GM19035 (cell line): ENCODE measurements at regions not wholly inside any gene's neighbourhood (a gene's known extent, or its start where the extent isn't known, plus 50 kb on each side); places are given as distances from the start of the nearest gene placed in this dataset.

Source experiments
- ATAC-seq: cut with Tn5 transposase; IDR thresholded peaks from one replicate; pipeline ENCODE4 v1.9.1; 2021; ENCODE audit not compliant: unreplicated experiment

DNA sequence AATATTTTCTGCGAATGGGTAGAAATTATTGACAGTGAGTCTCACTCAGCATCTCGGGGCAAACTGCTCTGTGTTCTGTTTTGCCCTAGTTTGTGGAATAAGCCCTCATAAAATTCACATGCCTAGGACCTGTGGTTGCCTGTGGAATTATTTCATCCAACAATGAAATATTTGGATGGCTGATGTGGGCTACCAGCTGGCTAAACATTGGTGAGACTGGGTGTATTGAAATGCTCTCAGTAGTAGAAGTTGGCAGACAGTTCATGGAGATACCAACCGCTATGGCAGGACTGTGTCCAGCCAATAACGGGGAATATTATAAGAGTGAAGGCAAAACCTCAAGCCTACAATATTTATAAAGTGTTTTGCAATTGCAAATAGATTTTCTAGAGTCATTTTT lies 344.1 kb upstream of the RPS23 start:
- no peak for ATAC-seq

DNA sequence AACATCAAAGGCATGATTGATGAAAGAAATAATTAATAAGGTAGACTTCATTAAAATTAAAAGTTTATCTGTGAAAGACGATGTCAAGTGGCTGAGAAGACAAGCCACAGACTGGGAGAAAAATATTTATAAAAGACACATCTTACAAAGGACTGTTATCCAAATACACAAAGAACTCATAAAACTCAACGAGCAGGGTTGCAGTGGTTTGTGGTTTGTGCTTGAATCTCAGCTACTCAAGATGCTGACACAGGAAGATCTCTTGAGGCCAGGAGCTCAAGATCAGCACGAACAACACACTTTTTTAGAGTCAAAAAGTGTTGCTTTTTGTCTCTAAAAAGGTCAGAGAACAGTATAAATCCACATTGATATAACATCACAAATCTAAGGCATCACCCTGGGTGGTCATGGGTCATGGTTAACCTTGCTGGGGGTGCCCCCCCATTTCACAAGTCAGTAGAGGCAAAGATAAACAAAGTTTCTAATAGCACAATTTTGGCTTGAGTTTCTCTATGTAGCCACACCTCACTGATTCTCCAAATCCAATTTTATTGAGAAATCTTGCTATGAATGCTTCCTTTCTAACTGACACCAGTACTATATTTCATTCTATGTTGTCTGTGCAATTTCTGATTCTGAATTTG lies 342.9 kb upstream of the RPS23 start:
- ATAC-seq: no peak

DNA sequence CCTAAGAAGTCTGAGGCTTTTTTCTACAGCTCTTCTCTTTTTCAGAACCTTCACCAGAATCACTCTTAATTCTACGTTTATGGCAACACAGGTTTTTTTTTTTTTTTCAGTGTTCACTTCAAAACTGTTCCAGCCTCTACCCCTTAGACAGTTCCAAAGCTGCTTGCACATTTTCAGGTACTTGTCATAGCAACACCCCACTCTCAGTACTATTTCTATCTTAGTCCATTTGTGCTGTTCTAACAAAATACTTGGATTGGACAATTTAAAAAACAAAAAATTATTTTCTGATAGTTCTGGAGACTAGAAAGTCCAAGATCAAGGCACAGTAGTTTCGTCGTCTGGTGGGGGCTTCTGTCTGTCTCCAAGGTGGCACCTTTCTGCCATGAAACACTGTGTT lies 340.9 kb upstream of the RPS23 start:
- ATAC-seq: no peak

DNA sequence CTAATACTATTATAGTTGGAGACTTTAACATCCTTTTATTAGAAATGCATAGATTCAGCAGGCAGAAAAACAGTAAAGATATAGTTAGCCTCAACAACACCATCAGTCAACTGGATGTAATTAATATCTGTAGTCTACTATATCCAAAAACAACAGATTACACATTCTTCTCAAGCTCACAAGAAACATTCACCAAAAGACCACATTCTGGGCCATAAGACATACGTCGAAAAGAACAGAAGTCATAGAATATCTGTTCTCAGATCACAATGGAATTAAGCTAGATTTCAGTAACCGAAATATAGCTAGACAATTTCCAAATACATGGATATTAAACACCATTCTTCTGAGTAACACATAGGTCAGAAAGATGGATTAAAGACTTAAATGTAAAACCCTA lies 336.6 kb upstream of the RPS23 start:
- no peak for ATAC-seq

DNA sequence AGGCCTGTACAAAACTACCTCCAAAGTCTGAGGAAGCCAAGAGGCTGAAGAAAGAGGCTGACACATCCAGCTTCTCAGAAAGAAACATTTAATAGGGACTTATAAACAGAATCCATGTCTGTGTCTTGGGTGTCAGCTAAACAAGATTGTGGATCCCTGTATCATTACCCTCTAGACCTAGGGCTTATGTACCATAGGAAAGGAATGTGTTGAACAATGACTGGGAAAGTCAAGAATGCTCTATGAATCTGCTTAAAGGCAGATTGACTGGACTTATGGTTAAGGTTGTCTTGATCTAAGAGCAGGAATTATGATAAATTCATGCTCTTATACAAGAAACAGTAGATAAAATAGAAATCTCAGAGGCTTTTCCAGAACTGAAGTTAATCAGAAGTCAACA lies 335.7 kb upstream of the RPS23 start:
- no peak for ATAC-seq

DNA sequence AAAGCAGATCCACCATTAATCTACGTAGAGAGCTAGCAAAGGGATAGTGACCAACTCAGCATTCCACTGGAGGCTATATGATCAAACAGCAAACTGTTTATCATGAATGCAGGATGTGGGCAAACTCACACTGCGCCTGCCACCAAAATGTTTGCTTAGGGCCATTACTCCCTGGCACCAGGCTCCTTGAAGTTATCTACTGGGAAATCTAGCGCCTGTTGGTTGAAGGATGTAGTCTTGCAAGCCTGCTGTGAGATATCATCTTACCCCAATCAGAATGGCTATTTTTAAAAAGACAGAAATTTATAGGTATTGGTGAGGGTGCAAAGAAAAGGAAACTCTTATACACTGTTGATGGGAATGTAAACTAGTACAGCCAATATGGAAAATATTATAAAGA lies 332.5 kb upstream of the RPS23 start:
- no peak for ATAC-seq

DNA sequence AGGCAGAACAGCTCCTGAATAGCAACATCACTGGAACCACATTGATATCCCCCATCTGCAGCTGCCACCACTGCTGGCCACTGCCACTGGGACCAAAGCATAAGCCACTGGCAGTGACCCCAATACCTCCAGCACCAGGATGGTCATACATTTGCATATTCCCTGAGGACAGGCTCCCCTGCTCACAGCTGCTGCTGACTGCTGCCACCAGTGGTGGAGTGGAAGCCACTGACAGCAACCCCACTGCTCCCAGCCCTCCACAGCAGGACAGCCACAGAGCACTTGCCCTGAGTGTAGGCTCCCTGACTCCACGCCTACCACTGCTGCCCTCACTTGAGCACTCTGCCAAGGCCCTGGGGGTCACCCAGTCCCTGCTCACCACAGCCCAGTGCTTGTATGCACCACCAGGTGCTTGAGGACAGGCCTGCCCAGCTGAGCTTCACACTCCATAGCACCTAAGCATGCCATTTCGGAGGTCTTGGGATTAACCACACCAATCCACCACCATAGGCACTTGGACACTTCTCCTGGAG lies 327.4 kb upstream of the RPS23 start:
- ATAC-seq: no peak

DNA sequence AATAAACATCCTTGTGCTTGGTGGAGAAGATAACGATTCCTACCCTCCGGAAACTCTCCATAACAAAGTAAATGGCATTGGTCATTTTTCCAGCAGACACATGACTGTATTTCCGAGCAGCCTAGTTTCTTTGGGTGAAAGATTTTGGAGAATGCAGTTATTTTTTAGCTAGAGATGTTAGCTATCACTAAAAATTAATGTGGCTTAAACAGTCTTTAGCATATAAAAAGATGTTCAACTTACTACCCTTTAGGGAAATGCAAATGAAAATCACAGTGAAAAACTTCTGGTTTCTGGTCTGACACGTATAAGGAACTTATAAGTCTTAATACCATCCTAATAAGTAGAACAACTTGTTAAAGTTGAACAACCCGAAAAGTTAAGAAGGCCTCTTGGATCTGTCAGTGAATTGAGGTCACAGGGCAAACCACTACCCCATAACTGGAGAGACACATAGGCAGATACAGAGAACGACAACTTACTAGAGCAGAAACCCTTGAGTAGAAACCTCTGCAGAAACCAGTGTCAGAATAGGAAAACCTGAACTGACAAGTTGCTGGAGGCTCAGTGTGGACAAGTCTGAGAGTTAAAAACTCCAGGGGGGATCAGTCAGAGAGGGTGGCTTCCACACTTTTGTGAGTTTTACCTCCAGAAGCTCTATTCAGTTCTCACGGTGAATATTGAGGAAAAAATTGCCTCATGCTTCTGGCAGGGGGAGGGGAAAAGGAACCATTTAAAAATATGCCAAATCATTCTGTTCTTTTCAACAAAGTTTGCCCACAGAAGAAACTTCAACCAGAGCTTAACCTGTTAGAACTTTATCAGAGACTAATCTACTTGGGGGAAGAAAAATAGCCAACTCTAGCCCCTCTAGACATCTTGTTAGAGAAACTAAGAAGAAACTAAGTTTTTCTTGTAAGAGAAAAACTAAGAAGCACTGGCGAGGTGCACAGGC lies 325.2 kb upstream of the RPS23 start:
- ATAC-seq: no peak

DNA sequence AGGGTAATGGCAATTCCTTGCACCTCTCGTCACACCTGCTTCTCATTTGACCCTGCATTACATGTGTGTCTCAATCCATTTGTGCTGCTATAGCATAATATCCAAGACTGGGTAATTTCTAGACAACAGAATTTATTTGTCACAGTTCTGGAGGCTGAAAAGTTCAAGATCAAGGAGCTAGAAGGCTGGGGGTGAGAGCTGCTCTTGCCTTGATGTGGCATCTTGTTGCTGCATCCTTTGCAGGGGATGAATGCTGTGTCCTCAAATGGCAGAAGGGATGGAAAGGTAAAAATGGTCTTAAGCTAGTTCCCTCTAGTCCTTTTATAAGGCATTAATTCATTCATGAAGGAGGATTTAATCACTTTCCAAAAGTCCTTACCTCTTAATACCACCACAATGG lies 323.7 kb upstream of the RPS23 start:
- ATAC-seq: no peak

DNA sequence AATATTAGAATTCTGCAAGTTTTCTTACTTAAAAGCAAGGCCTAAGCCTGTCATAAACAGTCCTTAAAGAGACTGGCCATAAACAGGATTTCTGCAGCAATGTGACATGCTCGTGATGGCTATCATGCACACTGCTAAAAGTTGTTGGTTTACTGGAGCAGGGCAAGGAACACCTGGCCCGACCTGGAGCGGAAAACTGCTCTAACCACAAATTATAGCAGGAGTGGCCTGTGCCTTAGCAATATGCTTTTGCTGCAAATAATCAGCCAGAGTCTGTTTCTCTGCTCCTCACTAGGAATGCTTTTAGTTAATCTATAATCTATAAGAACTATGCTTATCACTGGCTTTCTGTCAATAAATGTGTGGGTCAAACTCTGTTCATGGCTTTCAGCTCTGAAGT lies 322.9 kb upstream of the RPS23 start:
- ATAC-seq: no peak

DNA sequence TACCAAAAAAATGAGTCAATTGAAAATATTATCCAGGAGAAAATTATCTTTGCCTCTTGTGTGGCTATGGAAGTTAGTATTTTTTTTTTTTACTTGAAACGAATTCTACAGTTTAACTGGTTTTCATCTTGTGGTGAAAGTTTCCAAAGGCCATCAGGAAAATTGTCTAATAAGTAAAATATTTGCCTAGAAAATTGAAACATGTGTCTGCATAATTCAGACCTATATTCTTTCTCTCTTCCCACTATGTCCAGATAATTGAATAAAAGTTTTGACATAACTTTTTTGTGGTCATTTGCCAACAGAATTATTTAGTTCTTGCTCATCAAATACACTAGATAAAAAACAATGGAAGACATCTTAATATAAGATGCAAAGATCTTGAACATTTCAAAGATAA lies 321.5 kb upstream of the RPS23 start:
- no peak for ATAC-seq

DNA sequence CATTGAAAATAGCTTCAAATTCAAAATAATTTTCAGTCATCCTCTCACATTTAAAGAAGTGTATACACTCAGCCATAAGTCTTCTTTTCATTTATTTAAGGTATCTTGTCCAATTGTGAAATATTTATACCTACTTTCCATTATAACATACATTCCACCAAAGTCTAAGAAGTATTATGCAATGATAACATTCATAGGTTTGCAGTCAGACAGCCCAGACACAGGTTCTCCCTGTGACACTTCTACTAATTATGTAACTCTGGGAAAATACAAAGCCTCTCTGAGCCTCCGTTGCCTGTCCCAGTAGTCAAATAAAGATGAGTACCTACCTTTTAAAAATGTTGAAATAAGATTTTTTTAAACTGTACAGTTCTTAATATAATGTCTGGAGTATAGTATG lies 320.9 kb upstream of the RPS23 start:
- ATAC-seq: no peak

DNA sequence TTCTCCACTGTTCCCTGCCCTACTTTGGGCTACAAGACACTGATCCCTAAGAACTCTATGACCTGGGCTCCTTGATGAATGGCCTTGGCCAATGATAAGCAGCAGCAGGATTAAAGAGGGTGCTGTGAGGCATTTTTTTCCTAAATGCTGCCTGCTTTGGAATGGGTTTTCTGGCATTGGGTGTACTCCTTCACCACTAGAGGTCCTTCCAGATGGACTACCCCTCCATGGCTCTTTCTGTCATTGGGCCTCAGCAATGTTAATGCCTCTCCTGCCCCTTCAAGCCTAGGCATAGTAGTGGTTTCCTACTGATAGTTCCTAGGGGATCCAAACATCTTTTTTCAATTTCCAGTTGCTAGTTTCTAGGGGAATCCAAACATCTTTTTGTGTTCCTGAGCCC lies 319.3 kb upstream of the RPS23 start:
- no peak for ATAC-seq

DNA sequence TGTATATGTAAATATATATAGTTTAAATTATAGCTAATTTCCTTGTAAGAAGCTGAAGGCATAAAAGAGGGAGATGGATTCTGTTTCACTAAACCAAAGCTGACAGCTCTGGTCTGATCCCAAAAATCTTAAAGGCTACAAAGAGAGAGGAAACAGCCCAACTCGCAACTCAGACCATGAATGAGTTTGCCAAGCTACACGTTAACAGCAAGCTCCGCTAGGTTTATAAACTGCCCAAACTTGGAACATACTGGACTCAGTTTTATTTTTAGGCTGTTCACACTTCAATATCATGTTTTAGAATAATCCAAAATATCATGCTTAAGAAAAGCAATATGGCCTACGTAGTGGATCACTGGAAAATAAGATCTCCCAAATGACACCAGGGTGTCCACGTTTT lies 318.3 kb upstream of the RPS23 start:
- ATAC-seq: no peak

DNA sequence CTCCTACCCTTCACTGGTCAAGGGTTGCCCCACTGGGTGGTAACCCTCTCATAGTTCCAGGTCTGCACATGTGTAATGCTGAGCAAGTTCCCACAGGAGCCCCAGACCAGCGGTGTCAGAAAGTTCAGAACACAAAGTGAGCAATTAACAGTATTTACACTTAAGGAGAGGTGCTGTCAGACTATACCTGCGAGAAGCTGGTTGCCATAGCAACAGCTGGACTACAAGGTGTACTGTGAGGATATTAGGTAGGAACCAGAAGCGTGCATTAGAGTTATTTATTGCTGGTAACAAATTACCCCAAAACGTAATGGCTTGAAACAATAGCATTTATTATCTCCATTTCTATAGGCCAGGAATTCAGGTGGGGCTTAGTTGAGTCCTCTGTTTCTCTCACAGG lies 317.0 kb upstream of the RPS23 start:
- no peak for ATAC-seq

DNA sequence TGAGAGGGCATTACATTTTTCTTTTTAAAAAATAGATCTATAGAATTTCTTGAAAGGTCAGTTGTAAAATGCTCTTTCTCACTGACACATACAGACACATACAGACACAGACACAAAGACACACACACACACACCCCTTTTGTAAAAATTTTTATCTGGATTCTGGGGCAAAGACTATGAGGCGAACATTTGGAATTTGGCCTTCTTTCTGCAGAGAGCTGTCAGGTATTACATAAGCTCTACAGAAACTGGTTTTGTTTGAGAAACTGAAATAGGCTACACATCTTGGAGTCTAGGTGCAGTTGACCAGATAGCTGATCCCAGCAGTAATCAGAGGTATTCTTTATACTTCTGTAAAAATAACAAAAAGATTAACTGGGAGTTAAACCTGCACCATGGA lies 315.9 kb upstream of the RPS23 start:
- no peak for ATAC-seq

DNA sequence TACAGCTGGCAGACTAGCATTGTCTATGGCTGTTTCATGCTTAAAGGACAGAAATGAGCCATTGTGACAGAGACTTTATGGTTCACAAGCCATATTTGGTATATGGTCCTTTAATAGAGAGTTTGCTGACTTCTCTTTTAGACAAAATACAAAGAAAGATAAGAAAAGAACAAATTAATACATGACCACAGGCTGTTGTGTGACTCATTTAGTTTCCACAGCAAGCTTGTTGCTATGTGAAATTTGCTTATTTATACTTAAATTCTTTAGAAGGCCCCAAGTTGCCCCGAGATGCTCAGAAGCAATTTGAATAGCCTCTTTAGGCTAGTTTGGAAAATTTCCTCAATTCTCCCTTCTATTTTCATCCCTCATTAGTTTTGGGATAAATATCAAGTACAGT lies 315.3 kb upstream of the RPS23 start:
- no peak for ATAC-seq

DNA sequence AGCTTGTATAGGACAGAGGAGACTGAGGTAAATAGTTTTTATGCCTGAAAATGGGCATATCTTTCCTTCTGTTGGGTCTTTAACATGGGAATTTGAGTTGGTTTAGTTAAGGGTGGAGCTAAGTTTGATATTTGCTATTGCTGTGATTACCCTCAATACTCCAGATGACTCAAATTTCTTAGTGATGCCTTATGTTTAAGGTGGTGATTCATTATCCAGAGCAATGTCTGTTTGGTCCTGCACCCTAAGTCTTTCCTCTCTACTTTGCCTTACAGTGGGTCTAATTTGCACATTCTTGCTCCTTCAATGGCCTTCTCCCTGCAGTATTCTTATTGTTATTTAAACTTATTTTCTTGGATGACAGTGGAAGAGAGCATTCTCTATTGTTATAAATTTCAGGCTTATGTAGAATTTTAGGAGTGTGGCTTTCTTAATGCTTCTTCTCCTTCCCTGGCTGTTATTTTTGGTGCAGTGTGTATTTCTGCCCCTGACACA lies 312.9 kb upstream of the RPS23 start:
- ATAC-seq: no peak

DNA sequence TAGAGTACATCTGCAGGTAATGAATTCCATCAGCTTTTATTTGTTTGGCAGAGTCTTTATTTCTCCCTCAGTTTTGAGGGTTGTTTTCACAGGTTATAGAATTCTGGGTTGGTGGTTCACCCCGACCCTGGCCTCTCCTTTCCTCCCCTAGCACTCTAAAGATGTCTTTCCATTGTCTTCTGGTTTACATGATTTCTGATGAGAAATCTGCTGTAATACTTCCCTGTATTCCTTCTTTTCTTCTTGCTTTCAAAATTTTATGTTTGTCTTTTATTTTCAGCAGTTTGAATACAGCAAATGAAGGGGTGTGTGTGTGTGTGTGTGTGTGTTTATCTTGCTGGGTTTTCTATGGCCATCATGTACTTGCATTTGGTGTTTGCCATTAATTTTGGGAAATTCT lies 312.0 kb upstream of the RPS23 start:
- ATAC-seq: no peak

DNA sequence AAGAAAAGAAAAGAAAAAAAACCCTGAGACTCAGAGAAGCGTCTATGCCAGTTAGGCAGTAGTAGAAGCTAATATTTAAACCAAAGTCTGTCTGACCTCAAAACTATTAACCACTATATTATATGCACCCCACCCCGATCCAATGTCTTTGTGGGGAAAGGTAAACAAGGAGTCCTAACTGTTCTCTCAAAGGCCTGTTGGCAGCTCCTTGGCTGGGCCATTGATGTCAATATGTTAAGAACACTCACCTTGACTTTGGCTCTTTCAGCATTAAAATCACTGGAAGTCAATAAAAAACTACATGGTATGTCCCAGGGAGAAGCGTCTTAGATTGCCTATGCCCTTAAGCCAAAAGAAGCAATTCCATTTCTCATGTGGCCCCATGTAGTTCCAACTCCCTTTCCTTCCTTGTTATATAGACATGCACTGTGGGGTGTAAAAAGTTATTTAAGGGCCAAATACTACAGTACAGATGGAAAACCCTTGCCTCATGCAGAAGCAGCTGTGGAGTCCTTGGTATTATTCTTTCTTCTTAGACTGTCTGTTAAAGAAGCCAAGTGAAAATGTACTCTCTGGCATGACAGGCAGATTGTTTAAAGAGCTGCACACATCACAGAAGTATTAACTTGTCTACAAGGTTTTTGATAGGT lies 308.6 kb upstream of the RPS23 start:
- ATAC-seq: no peak

DNA sequence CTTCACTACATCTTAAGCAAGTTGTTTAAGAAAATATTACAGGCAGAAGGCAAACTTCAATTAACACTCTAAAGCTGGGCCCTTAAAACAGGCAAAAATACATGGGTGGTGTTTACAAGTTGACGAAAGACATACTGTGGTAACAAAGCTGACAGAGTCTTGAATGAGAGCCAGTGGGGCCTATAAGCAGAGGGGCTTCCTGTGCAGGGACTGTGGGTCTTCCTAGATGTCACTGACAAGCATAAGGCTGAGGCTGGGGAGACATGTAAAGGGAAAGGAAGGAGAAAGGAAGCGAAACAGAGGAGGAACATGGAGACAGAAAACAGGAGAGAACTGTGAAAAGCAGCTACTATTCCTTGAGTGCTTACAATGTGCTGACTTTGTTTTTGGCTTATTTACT lies 308.0 kb upstream of the RPS23 start:
- no peak for ATAC-seq

DNA sequence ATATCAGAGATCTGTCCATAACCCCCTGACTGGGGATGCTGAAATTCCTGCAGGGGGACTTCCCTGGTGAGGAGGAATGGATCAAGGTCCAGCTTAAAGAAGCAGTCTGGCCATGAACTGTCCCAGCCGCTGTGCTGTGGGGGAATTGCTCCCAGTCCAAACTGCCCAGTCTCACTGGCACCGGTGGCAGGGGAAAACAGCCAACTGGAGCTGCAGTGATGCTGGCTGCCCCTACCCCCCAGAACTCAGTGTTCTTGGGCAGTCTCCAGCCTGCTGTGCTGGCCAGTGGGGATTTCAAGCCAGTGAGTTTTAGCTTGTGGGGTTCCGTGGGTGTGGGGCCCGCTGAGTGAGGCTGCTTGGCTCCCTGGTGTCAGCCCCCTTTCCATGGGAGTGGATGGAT lies 306.5 kb upstream of the RPS23 start:
- ATAC-seq: no peak
